ENCODE measurements at regions not wholly inside any gene's neighbourhood (a gene's known extent, or its start where the extent isn't known, plus 50 kb on each side); places are given as distances from the start of the nearest gene placed in this dataset.

DNA sequence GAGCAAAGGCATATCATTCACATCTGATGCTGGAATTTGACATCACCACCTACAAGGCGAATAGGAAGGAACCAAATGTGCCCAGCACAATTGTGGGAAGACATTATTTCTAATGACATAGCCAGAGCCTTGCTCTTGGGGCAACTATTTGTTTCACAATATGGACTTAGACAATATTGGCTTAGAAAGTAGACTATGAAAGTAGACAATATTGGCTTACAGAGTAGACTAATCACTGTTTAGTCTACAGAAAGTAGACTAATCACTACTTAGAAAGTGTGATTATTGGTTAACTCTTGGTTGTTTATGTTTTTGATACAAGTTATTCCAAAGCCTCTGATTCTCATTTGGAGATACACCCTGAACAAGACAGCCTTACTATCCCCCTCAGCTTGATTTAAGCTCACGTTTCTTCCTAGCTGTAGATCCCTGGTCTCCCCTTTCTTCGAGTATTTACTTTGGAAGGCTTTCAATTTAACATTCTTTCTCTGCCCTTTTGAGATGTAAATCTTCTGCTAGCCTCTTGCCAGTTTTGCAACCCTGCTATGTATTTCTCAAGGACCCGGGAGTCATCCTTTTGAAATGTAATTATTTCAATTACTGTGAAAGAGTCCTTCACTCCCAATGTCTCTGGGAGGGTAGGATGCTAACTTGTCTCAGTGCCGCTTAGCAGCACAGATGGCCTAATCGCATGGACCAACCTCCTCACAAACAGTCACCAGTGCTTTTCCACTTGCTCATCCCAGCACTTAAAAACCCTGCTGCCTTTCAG lies 843.2 kb downstream of the GALC start:
- Histone ChIP-seq H3K36me3 (ENCODE audit: control insufficient read depth in 4 of 4, insufficient read depth in 3 of 4, low read depth in 1 of 4, low read length in 3 of 4) (no peaks in the 10 kb centered on the region), H3K9me3 (ENCODE audit: control insufficient read depth in 4 of 4, low read length in 3 of 4) (no peaks in the 10 kb centered on the region), H3K9ac (ENCODE audit: low read depth in 1 of 2, low read length in 2 of 2) (no peak overlapping the region), H3K4me3 (ENCODE audit: low read depth in 1 of 3, low read length in 3 of 3) (no peak overlapping the region), H3K27me3 (ENCODE audit: control insufficient read depth in 4 of 4, insufficient read depth in 4 of 4, low read length in 3 of 4) (no peaks in the 10 kb centered on the region), H3K27ac (ENCODE audit: low read depth in 1 of 2, low read length in 2 of 2) (no peak overlapping the region), H3K4me1 (ENCODE audit: control insufficient read depth in 4 of 4, insufficient read depth in 4 of 4, low read length in 3 of 4) (no peaks in the 10 kb centered on the region)
- DNase-seq (ENCODE audit: low spot score): no peak
- TF ChIP-seq FOXA1 (IDR thresholded peaks at IDR 0.05): no peak
- WGBS: 29% methylated on average over 6 of the region's 6 CpGs

GRCh38 chr14:87148655-87149054 lies 844.3 kb downstream of the GALC start:
- Histone ChIP-seq H3K4me1 (ENCODE audit: control insufficient read depth in 4 of 4, insufficient read depth in 4 of 4, low read length in 3 of 4) (no peaks in the 10 kb centered on the region), H3K27me3 (ENCODE audit: control insufficient read depth in 4 of 4, insufficient read depth in 4 of 4, low read length in 3 of 4) (no peaks in the 10 kb centered on the region), H3K9me3 (ENCODE audit: control insufficient read depth in 4 of 4, low read length in 3 of 4) (no peaks in the 10 kb centered on the region), H3K4me3 (ENCODE audit: low read depth in 1 of 3, low read length in 3 of 3) (no peak overlapping the region), H3K27ac (ENCODE audit: low read depth in 1 of 2, low read length in 2 of 2) (no peak overlapping the region), H3K36me3 (ENCODE audit: control insufficient read depth in 4 of 4, insufficient read depth in 3 of 4, low read depth in 1 of 4, low read length in 3 of 4) (no peaks in the 10 kb centered on the region), H3K9ac (ENCODE audit: low read depth in 1 of 2, low read length in 2 of 2) (no peak overlapping the region)
- TF ChIP-seq SP1 (IDR thresholded peaks at IDR 0.05): no peak
- no peak for TF ChIP-seq YY1 (IDR thresholded peaks at IDR 0.05)
- no peak for TF ChIP-seq EGR1 (IDR thresholded peaks at IDR 0.05; ENCODE audit: low read depth in 2 of 2)
- TF ChIP-seq FOXA2 (IDR thresholded peaks at IDR 0.05): no peak
- no peak for TF ChIP-seq CTCF (IDR thresholded peaks at IDR 0.05; ENCODE audit: low read depth, low read length, missing input control)
- TF ChIP-seq FOXA1 (IDR thresholded peaks at IDR 0.05): no peak
- TF ChIP-seq, protein P1, sequence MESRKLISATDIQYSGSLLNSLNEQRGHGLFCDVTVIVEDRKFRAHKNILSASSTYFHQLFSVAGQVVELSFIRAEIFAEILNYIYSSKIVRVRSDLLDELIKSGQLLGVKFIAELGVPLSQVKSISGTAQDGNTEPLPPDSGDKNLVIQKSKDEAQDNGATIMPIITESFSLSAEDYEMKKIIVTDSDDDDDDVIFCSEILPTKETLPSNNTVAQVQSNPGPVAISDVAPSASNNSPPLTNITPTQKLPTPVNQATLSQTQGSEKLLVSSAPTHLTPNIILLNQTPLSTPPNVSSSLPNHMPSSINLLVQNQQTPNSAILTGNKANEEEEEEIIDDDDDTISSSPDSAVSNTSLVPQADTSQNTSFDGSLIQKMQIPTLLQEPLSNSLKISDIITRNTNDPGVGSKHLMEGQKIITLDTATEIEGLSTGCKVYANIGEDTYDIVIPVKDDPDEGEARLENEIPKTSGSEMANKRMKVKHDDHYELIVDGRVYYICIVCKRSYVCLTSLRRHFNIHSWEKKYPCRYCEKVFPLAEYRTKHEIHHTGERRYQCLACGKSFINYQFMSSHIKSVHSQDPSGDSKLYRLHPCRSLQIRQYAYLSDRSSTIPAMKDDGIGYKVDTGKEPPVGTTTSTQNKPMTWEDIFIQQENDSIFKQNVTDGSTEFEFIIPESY (IDR thresholded peaks at IDR 0.05): no peak
- no peak for TF ChIP-seq HNF4G (IDR thresholded peaks at IDR 0.05)
- TF ChIP-seq HNF4A (conservative IDR thresholded peaks at IDR 0.05): no peak
- TF ChIP-seq TAF1 (conservative IDR thresholded peaks at IDR 0.05): no peak
- TF ChIP-seq NR2F2 (IDR thresholded peaks at IDR 0.05): no peak
- TF ChIP-seq, protein P2, sequence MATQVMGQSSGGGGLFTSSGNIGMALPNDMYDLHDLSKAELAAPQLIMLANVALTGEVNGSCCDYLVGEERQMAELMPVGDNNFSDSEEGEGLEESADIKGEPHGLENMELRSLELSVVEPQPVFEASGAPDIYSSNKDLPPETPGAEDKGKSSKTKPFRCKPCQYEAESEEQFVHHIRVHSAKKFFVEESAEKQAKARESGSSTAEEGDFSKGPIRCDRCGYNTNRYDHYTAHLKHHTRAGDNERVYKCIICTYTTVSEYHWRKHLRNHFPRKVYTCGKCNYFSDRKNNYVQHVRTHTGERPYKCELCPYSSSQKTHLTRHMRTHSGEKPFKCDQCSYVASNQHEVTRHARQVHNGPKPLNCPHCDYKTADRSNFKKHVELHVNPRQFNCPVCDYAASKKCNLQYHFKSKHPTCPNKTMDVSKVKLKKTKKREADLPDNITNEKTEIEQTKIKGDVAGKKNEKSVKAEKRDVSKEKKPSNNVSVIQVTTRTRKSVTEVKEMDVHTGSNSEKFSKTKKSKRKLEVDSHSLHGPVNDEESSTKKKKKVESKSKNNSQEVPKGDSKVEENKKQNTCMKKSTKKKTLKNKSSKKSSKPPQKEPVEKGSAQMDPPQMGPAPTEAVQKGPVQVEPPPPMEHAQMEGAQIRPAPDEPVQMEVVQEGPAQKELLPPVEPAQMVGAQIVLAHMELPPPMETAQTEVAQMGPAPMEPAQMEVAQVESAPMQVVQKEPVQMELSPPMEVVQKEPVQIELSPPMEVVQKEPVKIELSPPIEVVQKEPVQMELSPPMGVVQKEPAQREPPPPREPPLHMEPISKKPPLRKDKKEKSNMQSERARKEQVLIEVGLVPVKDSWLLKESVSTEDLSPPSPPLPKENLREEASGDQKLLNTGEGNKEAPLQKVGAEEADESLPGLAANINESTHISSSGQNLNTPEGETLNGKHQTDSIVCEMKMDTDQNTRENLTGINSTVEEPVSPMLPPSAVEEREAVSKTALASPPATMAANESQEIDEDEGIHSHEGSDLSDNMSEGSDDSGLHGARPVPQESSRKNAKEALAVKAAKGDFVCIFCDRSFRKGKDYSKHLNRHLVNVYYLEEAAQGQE (IDR thresholded peaks at IDR 0.05): no peak
- no peak for TF ChIP-seq RAD21 (IDR thresholded peaks at IDR 0.05)
- TF ChIP-seq, protein P3, sequence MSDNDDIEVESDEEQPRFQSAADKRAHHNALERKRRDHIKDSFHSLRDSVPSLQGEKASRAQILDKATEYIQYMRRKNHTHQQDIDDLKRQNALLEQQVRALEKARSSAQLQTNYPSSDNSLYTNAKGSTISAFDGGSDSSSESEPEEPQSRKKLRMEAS (IDR thresholded peaks at IDR 0.05): no peak
- TF ChIP-seq RXRA (IDR thresholded peaks at IDR 0.05): no peak
- TF ChIP-seq, protein P4, sequence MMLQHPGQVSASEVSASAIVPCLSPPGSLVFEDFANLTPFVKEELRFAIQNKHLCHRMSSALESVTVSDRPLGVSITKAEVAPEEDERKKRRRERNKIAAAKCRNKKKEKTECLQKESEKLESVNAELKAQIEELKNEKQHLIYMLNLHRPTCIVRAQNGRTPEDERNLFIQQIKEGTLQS (IDR thresholded peaks at IDR 0.05): no peak
- TF ChIP-seq JUND (IDR thresholded peaks at IDR 0.05): no peak
- no peak for TF ChIP-seq GABPA (IDR thresholded peaks at IDR 0.05 in 1 of 2, conservative IDR thresholded peaks at IDR 0.05 in 1 of 2)
- no peak for DNase-seq (ENCODE audit: low spot score)
- 58% methylated on average over 3 of the region's 3 CpGs for WGBS
